Ovary (tissue), 3 donors: ENCODE measurements at regions not wholly inside any gene's neighbourhood (a gene's known extent, or its start where the extent isn't known, plus 50 kb on each side); places are given as distances from the start of the nearest gene placed in this dataset.

Source experiments
- CTCF ChIP-seq, 3 donors: fragments of 450-650 bp in 2 of 3; fragments of 200-600 bp in 1 of 3; IDR thresholded peaks; one replicate each; pipeline versions ENCODE4 v1.5.1 to v1.8.0; 2016 to 2022; ENCODE audit warnings: antibody characterized with exemption in 3 of 3, mild to moderate bottlenecking in 1 of 3
- EP300 ChIP-seq: sonication (generic); formaldehyde crosslinking; IDR thresholded peaks from one replicate; pipeline ENCODE4 v1.6.1; 2017; ENCODE audit warnings: antibody characterized with exemption
- donor health status: DM: no; HTN: no; CAD: no.

GRCh38 chr11:116249561-116249960 is 523.2 kb downstream of the BUD13 start:
- no peak for TF ChIP-seq CTCF (IDR thresholded peaks at IDR 0.05)
- no peak for TF ChIP-seq EP300
